ENCODE measurements at regions not wholly inside any gene's neighbourhood (a gene's known extent, or its start where the extent isn't known, plus 50 kb on each side); places are given as distances from the start of the nearest gene placed in this dataset.

DNA sequence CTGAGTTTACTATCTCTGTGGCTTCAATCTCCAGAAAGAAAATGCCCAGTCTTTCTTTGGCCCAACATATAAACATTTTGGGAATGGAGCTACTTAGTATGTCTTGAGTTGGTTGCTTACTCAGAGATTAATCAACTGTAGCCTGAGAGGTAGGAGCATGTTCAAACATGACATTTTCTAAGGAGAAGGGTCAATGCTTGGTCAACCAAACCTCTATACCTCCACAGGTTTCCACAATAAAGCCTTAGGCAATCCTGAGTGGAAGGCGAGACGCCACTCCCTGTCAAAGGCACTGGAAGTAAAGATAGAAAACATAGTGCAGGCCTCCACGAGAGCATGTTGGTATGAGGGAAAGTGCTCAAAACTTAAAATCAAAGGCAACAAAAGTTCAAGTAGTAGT is 411.4 kb downstream of the KCTD16 start:
- TF ChIP-seq, protein P1, sequence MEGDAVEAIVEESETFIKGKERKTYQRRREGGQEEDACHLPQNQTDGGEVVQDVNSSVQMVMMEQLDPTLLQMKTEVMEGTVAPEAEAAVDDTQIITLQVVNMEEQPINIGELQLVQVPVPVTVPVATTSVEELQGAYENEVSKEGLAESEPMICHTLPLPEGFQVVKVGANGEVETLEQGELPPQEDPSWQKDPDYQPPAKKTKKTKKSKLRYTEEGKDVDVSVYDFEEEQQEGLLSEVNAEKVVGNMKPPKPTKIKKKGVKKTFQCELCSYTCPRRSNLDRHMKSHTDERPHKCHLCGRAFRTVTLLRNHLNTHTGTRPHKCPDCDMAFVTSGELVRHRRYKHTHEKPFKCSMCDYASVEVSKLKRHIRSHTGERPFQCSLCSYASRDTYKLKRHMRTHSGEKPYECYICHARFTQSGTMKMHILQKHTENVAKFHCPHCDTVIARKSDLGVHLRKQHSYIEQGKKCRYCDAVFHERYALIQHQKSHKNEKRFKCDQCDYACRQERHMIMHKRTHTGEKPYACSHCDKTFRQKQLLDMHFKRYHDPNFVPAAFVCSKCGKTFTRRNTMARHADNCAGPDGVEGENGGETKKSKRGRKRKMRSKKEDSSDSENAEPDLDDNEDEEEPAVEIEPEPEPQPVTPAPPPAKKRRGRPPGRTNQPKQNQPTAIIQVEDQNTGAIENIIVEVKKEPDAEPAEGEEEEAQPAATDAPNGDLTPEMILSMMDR (IDR thresholded peaks at IDR 0.05), result no peak
- no peak for TF ChIP-seq ZFX (IDR thresholded peaks at IDR 0.05; ENCODE audit: borderline replicate concordance)

Data from 22Rv1 (cell line).